ENCODE measurements at regions not wholly inside any gene's neighbourhood (a gene's known extent, or its start where the extent isn't known, plus 50 kb on each side); places are given as distances from the start of the nearest gene placed in this dataset.
"Not testable (repeated sequence)": the region's sequence is repeated elsewhere in the genome, so short reads cannot be mapped to it uniquely, and the experiment has no call there.

GRCh38 chr5:45893309-45893708, 197.1 kb upstream of the HCN1 start:
- H3K9me3 ChIP-seq (ENCODE audit: low read depth): no peaks in the 10 kb centered on the region
- H3K27ac ChIP-seq: no peak overlapping the region
- H3K4me3 ChIP-seq: no peak overlapping the region
- H2AFZ ChIP-seq: no peak overlapping the region
- no peak for DNase-seq (ENCODE audit: low spot score)
- H4K20me1 ChIP-seq (ENCODE audit: insufficient read depth, poor library complexity, severe bottlenecking): no peaks in the 10 kb centered on the region
- TF ChIP-seq CTCF (IDR thresholded peaks at IDR 0.05; ENCODE audit: poor library complexity): no peak
- no peak for TF ChIP-seq EZH2 (IDR thresholded peaks at IDR 0.05; ENCODE audit: borderline replicate concordance)
- no peak for TF ChIP-seq EZH2phosphoT487 (IDR thresholded peaks at IDR 0.05; ENCODE audit: low read depth, severe bottlenecking, unreplicated experiment)
- no peaks in the 10 kb centered on the region for H3K9me2 ChIP-seq (replicated peaks; ENCODE audit: insufficient read depth)
- no peaks in the 10 kb centered on the region for H3K36me3 ChIP-seq (replicated peaks; ENCODE audit: insufficient read depth, low read depth)
- H3K4me2 ChIP-seq: no peak overlapping the region
- no peaks in the 10 kb centered on the region for H3K4me1 ChIP-seq (ENCODE audit: insufficient read depth)
- H3K79me2 ChIP-seq: no peaks in the 10 kb centered on the region
- H3K27me3 ChIP-seq: no peaks in the 10 kb centered on the region

- not testable (repeated sequence) for DNase-seq (ENCODE audit: low spot score); H3K9me3 ChIP-seq (ENCODE audit: low read depth)
- 97% methylated on average over 21 of the region's 28 CpGs for WGBS (ENCODE audit: low lambda C conversion rate, missing lambda C conversion rate)
These were observed 194.4 kb upstream of the HCN1 start for GRCh38 chr5:45890441-45891080.

DNA sequence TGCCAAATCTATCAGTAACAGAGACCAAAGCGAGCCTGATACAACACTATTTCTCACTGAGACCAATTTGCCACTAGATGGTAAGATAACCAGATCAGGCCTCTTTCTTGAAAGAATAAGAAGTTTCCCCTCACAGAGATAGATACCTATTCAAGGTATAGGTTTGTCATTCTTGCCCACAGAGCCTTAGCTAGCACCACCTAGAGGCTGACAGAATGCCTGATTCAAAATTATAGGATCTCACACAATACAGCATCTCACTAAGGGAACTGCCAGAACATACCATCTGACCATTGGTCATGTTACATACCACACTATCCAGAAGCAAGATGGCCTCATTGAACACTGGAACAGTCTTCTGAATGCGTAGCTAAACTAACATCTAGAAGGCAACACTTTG, 166.6 kb upstream of the HCN1 start:
- Histone ChIP-seq H3K27ac (no peak overlapping the region), H3K79me2 (no peaks in the 10 kb centered on the region), H2AFZ (no peak overlapping the region), H3K9me2 (replicated peaks; ENCODE audit: insufficient read depth) (no peaks in the 10 kb centered on the region), H3K36me3 (replicated peaks; ENCODE audit: insufficient read depth, low read depth) (no peaks in the 10 kb centered on the region), H3K4me1 (ENCODE audit: insufficient read depth) (no peaks in the 10 kb centered on the region), H4K20me1 (ENCODE audit: insufficient read depth, poor library complexity, severe bottlenecking) (no peaks in the 10 kb centered on the region), H3K4me2 (no peak overlapping the region), H3K9me3 (ENCODE audit: low read depth) (peaks cover 5% of the 10 kb centered on the region), H3K27me3 (no peaks in the 10 kb centered on the region), H3K4me3 (no peak overlapping the region)
- DNase-seq (ENCODE audit: low spot score): no peak
- TF ChIP-seq CTCF (IDR thresholded peaks at IDR 0.05; ENCODE audit: poor library complexity) (no peak), EZH2 (IDR thresholded peaks at IDR 0.05; ENCODE audit: borderline replicate concordance) (no peak), EZH2phosphoT487 (IDR thresholded peaks at IDR 0.05; ENCODE audit: low read depth, severe bottlenecking, unreplicated experiment) (no peak)
- 52% methylated on average over 2 of the region's 2 CpGs for WGBS (ENCODE audit: low lambda C conversion rate, missing lambda C conversion rate)

More at GRCh38 chr5:45890441-45891080, 194.4 kb upstream of the HCN1 start:
- H3K27ac ChIP-seq; H4K20me1 ChIP-seq (ENCODE audit: insufficient read depth, poor library complexity, severe bottlenecking); H2AFZ ChIP-seq; H3K36me3 ChIP-seq (replicated peaks; ENCODE audit: insufficient read depth, low read depth); H3K9me2 ChIP-seq (replicated peaks; ENCODE audit: insufficient read depth); H3K79me2 ChIP-seq; H3K4me2 ChIP-seq; H3K27me3 ChIP-seq; H3K4me1 ChIP-seq (ENCODE audit: insufficient read depth); H3K4me3 ChIP-seq: not testable (repeated sequence)

DNA sequence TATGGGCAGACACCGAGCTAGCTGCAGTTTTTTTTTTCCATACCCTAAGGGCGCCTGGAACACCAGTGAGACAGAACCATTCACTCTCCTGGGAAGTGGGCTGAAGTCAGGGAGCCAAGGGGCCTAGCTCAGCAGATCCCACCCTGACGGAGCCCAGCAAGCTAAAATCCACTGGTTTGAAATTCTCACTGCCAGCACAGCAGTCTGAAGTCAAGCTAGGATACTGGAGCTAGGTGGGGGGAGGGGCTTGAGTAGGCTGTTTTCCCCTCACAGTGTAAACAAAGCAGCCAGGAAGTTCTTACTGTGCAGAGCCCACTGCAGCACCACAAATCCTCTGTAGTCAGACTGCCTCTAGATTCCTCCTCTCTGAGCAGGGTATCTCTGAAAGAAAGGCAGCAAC, 151.7 kb upstream of the HCN1 start:
- H3K27me3 ChIP-seq: no peaks in the 10 kb centered on the region
- no peak overlapping the region for H3K4me3 ChIP-seq
- 44% methylated on average over 3 of the region's 3 CpGs for WGBS (ENCODE audit: low lambda C conversion rate, missing lambda C conversion rate)
- H3K4me1 ChIP-seq (ENCODE audit: insufficient read depth): no peaks in the 10 kb centered on the region
- no peak overlapping the region for H2AFZ ChIP-seq
- H3K9me2 ChIP-seq (replicated peaks; ENCODE audit: insufficient read depth): no peaks in the 10 kb centered on the region
- H3K4me2 ChIP-seq: no peak overlapping the region
- no peak overlapping the region for H3K27ac ChIP-seq
- TF ChIP-seq EZH2 (IDR thresholded peaks at IDR 0.05; ENCODE audit: borderline replicate concordance) (no peak), EZH2phosphoT487 (IDR thresholded peaks at IDR 0.05; ENCODE audit: low read depth, severe bottlenecking, unreplicated experiment) (no peak), CTCF (IDR thresholded peaks at IDR 0.05; ENCODE audit: poor library complexity) (no peak)
- no peaks in the 10 kb centered on the region for H3K36me3 ChIP-seq (replicated peaks; ENCODE audit: insufficient read depth, low read depth)
- no peaks in the 10 kb centered on the region for H3K79me2 ChIP-seq
- no peaks in the 10 kb centered on the region for H3K9me3 ChIP-seq (ENCODE audit: low read depth)
- no peak for DNase-seq (ENCODE audit: low spot score)
- H4K20me1 ChIP-seq (ENCODE audit: insufficient read depth, poor library complexity, severe bottlenecking): no peaks in the 10 kb centered on the region

All from hepatocyte (in vitro differentiated cells).